Central memory CD8-positive, alpha-beta T cell (primary cell): ENCODE measurements at regions not wholly inside any gene's neighbourhood (a gene's known extent, or its start where the extent isn't known, plus 50 kb on each side); places are given as distances from the start of the nearest gene placed in this dataset.

Experiments
- ATAC-seq: fragments of 150-1000 bp; cut with Tn5 transposase; replicated peaks from 2 replicates; pipeline ENCODE4 v1.10.0; 2022; ENCODE audit warnings: mild to moderate bottlenecking, moderate FRiP score, moderate number of reproducible peaks; ENCODE audit not compliant: poor library complexity, severe bottlenecking; ENCODE audit errors: extremely low read depth
- DNase-seq, 2 donors: peaks; one replicate each; pipeline ENCODE4 v3.0.0; 2021; ENCODE audit warnings: low spot score in 2 of 2
- H3K27ac Mint-ChIP-seq: one replicate; pipeline ENCODE4 v1.8.0; 2022; ENCODE audit warnings: low read depth, mild to moderate bottlenecking, moderate library complexity, mixed read lengths
- H3K27me3 Mint-ChIP-seq: one replicate; pipeline ENCODE4 v1.8.0; 2022; ENCODE audit warnings: mixed read lengths
- H3K36me3 Mint-ChIP-seq: one replicate; pipeline ENCODE4 v1.8.0; 2022; ENCODE audit warnings: mild to moderate bottlenecking, moderate library complexity, mixed read lengths; ENCODE audit not compliant: insufficient read depth
- H3K4me1 Mint-ChIP-seq: one replicate; pipeline ENCODE4 v1.8.0; 2022; ENCODE audit warnings: mixed read lengths
- H3K4me3 Mint-ChIP-seq: one replicate; pipeline ENCODE4 v1.8.0; 2022; ENCODE audit warnings: mild to moderate bottlenecking, moderate library complexity, mixed read lengths
- H3K9me3 Mint-ChIP-seq: one replicate; pipeline ENCODE4 v1.8.0; 2022; ENCODE audit warnings: mixed read lengths

DNA sequence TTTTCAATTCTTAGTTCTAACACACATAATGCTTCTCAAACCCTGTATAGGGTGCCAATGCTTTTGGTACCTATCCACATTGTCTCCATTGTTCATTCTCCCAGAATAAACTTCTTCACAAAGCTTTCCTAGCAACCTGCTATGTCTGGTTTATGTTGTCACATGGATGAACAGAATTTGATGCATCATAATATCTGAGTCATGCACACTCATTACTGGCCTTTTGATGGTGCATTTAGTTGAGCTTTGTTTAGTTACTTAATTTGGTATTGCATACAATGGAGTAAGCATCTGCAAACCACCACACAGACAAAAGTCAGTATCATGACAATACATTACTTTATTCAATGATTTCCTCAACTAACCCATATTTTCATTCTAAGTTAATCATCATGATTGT lies 511.6 kb downstream of the CDY2B start:
- Mint-ChIP-seq H3K4me3 (no peak overlapping the region), H3K4me1 (no peaks in the 10 kb centered on the region), H3K27ac (no peak overlapping the region), H3K36me3 (no peaks in the 10 kb centered on the region), H3K9me3 (peaks cover 5% of the 10 kb centered on the region), H3K27me3 (no peaks in the 10 kb centered on the region)
- DNase-seq, result no peak
- no peak for ATAC-seq

- Mint-ChIP-seq H3K4me3 (no peak overlapping the region), H3K9me3 (peaks cover 15% of the 10 kb centered on the region), H3K4me1 (no peaks in the 10 kb centered on the region), H3K36me3 (no peaks in the 10 kb centered on the region), H3K27ac (no peak overlapping the region), H3K27me3 (no peaks in the 10 kb centered on the region)
- DNase-seq (no peak), ATAC-seq (no peak)
Observed at GRCh38 chrY:17366400-17366799, 513.6 kb downstream of the CDY2B start.

DNA sequence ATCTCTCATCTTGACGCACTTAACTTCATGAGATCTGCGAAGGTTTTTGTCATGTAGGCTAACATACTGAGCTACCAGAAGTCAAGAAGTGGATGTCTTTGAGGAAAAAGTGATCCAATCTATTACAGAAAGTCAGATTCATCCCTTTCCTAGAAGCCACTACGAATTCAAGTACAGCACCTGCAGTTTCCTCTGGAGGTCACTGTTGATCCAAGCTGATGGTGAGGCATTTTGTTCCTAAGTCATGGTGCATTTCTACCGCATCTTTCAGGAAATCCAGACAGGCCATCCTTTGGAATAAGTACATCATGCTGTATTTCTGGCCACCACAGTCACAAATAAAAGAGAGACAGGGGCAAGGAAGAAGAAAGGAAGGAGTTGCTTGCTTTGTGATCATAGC lies 541.0 kb downstream of the CDY2B start:
- H3K4me3 Mint-ChIP-seq, result no peak overlapping the region
- no peak overlapping the region for H3K27ac Mint-ChIP-seq
- H3K27me3 Mint-ChIP-seq, result no peaks in the 10 kb centered on the region
- peaks cover 33% of the 10 kb centered on the region for H3K9me3 Mint-ChIP-seq
- DNase-seq (no peak), ATAC-seq (no peak)
- no peaks in the 10 kb centered on the region for H3K36me3 Mint-ChIP-seq
- no peaks in the 10 kb centered on the region for H3K4me1 Mint-ChIP-seq

DNA sequence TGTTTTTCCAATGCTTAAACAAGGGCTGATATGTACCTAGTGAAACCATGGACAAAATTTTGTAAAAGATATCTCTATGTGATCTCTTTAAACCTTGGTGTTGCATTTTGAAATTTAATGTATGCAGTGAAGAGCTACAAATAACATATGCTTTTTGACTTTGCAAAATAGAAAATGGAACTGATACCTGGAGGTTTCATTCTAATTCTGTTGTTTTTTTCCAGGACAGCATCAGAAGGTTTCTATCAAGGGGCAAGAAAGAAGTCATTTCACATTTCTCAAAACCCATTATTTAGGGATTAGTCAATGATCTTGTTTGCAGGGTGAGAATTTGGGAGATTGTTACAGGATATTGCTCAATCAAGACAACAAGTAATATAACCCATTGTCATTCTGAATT lies 549.3 kb downstream of the CDY2B start:
- no peaks in the 10 kb centered on the region for H3K4me1 Mint-ChIP-seq
- no peak overlapping the region for H3K4me3 Mint-ChIP-seq
- ATAC-seq (no peak), DNase-seq (no peak)
- H3K27me3 Mint-ChIP-seq, result no peaks in the 10 kb centered on the region
- H3K36me3 Mint-ChIP-seq, result no peaks in the 10 kb centered on the region
- no peak overlapping the region for H3K27ac Mint-ChIP-seq
- peaks cover 15% of the 10 kb centered on the region for H3K9me3 Mint-ChIP-seq

- Mint-ChIP-seq H3K27ac (no peak overlapping the region), H3K4me3 (no peak overlapping the region), H3K4me1 (no peaks in the 10 kb centered on the region), H3K9me3 (peaks cover 5% of the 10 kb centered on the region), H3K36me3 (no peaks in the 10 kb centered on the region), H3K27me3 (no peaks in the 10 kb centered on the region)
- no peak for DNase-seq
- no peak for ATAC-seq
Observed at GRCh38 chrY:17319916-17320315, 560.1 kb downstream of the CDY2B start.

DNA sequence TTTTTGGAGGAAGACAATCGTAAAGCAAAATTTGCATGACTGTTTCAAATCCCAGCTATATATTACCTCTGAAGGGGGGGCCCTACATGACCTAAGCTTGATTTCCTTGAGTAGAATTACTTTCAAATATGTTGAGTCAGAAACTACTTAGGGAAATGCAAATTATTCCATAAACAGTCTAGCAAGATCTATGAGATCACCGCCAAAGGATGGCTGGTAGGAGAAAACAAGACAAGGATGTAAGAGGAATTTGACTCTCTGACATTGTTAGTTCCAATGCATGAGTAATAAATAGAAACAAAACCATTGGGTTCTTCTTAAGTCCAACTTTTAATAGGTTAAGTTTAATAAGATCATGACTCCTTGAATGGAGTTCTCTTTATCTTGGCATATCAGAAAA lies 561.4 kb downstream of the CDY2B start:
- Mint-ChIP-seq H3K4me3 (no peak overlapping the region), H3K36me3 (no peaks in the 10 kb centered on the region), H3K9me3 (peaks cover 13% of the 10 kb centered on the region), H3K27ac (no peak overlapping the region), H3K27me3 (no peaks in the 10 kb centered on the region), H3K4me1 (no peaks in the 10 kb centered on the region)
- ATAC-seq (no peak), DNase-seq (no peak)

- ATAC-seq, result no peak
- no peak overlapping the region for H3K4me3 Mint-ChIP-seq
- no peak for DNase-seq
- no peaks in the 10 kb centered on the region for H3K4me1 Mint-ChIP-seq
- peaks cover 15% of the 10 kb centered on the region for H3K9me3 Mint-ChIP-seq
- H3K27ac Mint-ChIP-seq, result no peak overlapping the region
- no peaks in the 10 kb centered on the region for H3K36me3 Mint-ChIP-seq
- H3K27me3 Mint-ChIP-seq, result no peaks in the 10 kb centered on the region
Observed at GRCh38 chrY:17277056-17277455, 603.0 kb downstream of the CDY2B start.

GRCh38 chrY:17259497-17259896 lies 620.5 kb downstream of the CDY2B start:
- Mint-ChIP-seq H3K27ac (no peak overlapping the region), H3K9me3 (no peaks in the 10 kb centered on the region), H3K4me3 (no peak overlapping the region), H3K27me3 (no peaks in the 10 kb centered on the region), H3K4me1 (no peaks in the 10 kb centered on the region), H3K36me3 (no peaks in the 10 kb centered on the region)
- DNase-seq, result no peak
- no peak for ATAC-seq

DNA sequence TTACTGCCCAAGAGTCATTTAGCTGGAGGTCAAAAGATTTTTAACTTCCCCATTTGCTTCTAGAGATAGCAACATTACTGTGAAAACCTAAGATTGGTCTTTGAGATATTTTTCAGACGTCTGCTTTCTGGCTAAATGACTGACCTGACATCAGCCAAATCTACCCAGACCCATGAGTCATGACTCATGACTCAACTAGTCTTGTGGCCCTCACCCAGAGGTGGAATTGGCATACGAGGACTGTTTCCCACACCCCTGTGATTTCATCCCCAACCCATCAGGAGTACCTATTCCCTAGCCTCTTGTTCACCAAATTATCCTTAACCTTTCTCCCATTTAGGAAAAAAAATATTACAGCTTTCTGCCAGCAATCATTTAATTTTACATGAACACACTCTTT lies 641.6 kb downstream of the CDY2B start:
- DNase-seq (no peak), ATAC-seq (no peak)
- Mint-ChIP-seq H3K4me1 (no peaks in the 10 kb centered on the region), H3K9me3 (peaks cover 38% of the 10 kb centered on the region), H3K36me3 (no peaks in the 10 kb centered on the region), H3K4me3 (no peak overlapping the region), H3K27ac (no peak overlapping the region), H3K27me3 (no peaks in the 10 kb centered on the region)

DNA sequence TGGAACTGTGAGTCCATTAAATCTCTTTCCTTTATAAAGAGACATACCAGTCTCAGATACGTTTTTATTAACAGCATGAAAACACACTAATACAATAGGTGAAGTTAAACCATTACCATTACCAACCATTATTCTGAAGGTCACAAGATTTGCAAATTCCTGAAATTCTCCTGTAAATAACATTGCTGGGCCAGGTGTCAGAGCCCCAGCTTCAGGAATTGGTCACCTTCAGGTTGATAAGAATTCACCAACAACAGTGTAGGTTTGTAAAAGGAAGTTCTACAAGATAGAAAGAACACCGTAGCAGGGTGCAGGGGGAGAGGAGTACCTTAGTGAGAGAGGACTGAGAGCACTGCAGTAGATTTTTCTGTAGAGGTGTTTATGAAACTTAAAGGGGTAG lies 644.3 kb downstream of the CDY2B start:
- no peak for DNase-seq
- peaks cover 27% of the 10 kb centered on the region for H3K9me3 Mint-ChIP-seq
- H3K27ac Mint-ChIP-seq, result no peak overlapping the region
- no peaks in the 10 kb centered on the region for H3K4me1 Mint-ChIP-seq
- no peaks in the 10 kb centered on the region for H3K36me3 Mint-ChIP-seq
- no peak overlapping the region for H3K4me3 Mint-ChIP-seq
- H3K27me3 Mint-ChIP-seq, result no peaks in the 10 kb centered on the region
- ATAC-seq, result no peak

DNA sequence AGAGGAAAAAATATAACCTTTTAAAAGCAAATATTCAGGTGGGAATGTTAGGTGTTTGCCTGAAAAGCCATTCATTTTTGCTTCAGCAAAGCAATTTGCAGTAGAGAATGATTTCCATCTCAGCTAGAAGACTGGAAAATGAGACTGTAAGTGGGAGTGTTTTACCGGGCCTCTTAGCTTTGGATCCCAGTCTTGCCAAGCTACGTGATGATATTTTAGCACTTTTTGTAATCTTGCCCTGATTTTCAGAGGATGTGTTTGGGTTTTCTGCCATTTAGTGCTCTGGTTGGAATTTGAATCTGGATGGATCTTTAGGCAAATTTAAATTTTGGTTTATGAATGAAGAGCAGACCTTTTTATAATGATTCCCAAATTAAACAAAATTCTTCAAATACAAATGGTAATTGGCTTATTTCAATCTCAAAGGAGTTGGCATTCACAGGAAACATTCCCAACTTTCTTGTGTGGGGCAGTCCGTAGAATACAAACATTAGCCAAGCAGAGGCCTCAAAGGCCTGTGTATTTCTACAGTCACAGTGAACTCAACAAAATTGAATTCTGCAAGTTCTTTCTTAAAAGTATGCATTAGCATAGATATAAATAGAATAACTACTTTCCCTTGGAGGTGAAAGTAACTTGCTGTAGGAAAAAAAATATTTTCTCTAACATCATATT lies 646.4 kb downstream of the CDY2B start:
- Mint-ChIP-seq H3K9me3 (peaks cover 26% of the 10 kb centered on the region), H3K27me3 (no peaks in the 10 kb centered on the region), H3K27ac (no peak overlapping the region), H3K4me1 (no peaks in the 10 kb centered on the region), H3K36me3 (no peaks in the 10 kb centered on the region), H3K4me3 (no peak overlapping the region)
- DNase-seq (no peak), ATAC-seq (no peak)

DNA sequence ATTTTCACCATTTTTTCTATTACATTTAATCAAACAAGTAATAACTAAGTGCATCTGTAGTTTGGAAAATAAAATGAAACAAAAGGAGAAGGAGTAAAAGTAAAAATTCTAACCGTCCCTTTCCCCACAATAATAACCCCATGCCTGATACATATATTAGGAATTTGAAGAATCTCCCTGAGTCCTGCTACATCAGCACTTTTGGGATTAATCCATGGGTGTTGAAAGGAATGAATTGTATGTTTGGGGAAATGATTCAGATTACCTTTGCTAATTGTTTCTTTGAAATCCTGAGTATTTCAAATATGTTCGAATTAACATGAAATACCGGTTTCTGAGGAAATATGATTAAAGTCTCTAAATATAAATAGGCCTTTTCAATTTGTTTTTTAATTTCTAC lies 648.0 kb downstream of the CDY2B start:
- no peak overlapping the region for H3K4me3 Mint-ChIP-seq
- no peaks in the 10 kb centered on the region for H3K36me3 Mint-ChIP-seq
- DNase-seq (no peak), ATAC-seq (no peak)
- H3K4me1 Mint-ChIP-seq, result no peaks in the 10 kb centered on the region
- no peaks in the 10 kb centered on the region for H3K27me3 Mint-ChIP-seq
- H3K27ac Mint-ChIP-seq, result no peak overlapping the region
- H3K9me3 Mint-ChIP-seq, result peaks cover 30% of the 10 kb centered on the region

DNA sequence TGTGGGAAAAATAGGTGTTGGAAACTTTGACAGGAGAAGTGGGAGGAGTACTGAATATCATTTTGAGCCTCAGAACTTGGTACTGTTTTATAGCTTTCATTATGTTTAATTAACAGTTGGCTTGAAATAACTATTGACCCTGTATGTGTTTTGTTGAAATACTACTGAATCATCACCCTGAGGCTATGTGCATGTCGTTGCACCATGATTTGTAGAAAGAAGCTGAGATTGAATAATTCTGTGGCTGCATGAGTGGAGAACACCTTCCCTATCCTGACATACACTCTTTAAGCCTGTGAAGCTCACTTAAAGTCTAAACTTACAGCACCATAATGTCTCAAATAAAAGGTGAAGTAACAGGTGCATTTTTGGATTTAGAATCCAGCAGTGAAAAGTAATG lies 656.5 kb downstream of the CDY2B start:
- H3K4me1 Mint-ChIP-seq, result no peaks in the 10 kb centered on the region
- H3K27ac Mint-ChIP-seq, result no peak overlapping the region
- no peaks in the 10 kb centered on the region for H3K27me3 Mint-ChIP-seq
- H3K9me3 Mint-ChIP-seq, result peaks cover 24% of the 10 kb centered on the region
- ATAC-seq (no peak), DNase-seq (no peak)
- H3K4me3 Mint-ChIP-seq, result no peak overlapping the region
- no peaks in the 10 kb centered on the region for H3K36me3 Mint-ChIP-seq

- Mint-ChIP-seq H3K9me3 (peaks cover 6% of the 10 kb centered on the region), H3K36me3 (no peaks in the 10 kb centered on the region), H3K4me3 (no peak overlapping the region), H3K27ac (no peak overlapping the region), H3K4me1 (no peaks in the 10 kb centered on the region), H3K27me3 (no peaks in the 10 kb centered on the region)
- no peak for ATAC-seq
- no peak for DNase-seq
Observed at GRCh38 chrY:17202395-17202794, 677.6 kb downstream of the CDY2B start.
